ENCODE measurements at regions not wholly inside any gene's neighbourhood (a gene's known extent, or its start where the extent isn't known, plus 50 kb on each side); places are given as distances from the start of the nearest gene placed in this dataset.

DNA sequence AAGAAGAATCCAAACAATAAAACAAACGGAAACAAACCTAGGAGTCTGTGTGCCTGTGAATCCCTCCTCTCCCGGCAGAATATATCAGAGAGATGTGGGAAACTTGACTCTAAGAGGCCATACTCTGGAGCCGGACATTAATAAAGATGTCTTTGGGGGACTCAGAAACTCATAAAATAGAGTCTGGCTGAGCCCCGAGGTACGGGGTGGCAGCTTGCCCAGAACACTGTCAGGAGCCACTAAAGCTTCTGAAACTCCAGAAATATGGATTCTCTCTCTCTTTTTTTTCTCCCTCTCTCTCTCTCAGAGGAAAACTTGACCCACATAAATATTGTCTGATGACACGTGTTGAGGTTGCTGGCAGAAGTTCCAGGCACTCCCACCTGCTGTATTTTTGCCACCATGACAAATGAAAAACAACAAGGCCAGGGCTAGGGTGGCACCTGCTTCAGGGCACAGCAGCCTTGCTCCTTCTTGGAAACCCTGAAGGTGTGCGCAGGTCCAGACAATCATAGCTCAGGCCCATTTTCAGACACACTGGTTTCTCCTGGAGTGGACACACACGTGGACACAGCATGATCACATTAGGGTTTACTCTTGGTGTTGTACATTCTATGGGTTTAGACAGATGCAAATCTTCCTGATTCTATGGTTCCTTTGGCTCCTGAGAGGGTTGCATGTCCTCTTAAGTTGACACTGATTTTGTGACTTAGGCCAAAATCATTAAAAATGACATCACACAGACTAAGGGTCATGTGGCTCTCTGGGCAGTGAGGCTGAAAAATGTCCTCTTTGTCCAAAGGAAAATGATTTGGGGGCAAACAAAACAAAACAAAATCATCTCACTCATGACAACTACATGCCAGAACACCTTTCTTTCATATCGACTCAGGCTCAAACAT lies 282.6 kb upstream of the IRX3 start:
- no peak for DNase-seq (ENCODE audit: low read depth)

DNA sequence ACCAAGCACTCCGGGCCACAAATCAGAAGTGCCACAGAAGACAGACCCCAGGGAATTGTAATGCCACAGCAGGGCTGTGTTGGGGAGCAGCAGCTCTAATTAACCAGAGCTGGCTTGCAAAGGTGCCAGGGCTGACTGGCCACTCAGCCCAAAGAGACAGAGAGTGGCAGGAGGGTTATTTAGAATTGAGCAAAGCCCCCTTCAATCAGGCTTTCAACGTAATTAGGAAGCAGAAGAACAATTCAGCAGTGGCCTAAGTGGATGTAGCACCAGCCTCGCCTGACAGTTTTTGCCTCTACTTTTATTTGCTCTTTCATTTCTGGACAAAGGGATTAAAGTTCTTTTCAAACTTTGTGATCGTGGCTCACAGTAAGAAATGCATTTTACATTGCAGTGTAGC lies 278.3 kb upstream of the IRX3 start:
- no peak for DNase-seq (ENCODE audit: low read depth)

DNA sequence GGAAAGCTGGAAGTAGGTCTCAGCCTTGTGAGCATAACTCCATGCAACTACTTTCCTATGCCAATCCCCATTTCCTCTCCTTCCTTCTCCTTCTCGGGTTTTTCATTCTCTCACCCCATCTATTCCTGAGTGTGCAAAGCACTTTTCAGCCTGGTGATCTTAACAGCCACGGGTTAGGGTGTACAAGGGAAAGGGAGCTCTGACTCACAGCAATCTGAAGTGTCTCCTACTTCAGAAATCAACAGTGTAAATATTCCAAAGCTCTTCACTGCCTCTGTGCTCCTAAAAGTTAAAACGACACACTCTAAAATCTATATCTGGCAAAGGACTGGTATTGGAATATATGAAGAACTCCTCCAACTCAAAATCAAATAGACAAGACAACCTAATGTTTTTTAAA lies 268.0 kb upstream of the IRX3 start:
- no peak for DNase-seq (ENCODE audit: low read depth)

DNA sequence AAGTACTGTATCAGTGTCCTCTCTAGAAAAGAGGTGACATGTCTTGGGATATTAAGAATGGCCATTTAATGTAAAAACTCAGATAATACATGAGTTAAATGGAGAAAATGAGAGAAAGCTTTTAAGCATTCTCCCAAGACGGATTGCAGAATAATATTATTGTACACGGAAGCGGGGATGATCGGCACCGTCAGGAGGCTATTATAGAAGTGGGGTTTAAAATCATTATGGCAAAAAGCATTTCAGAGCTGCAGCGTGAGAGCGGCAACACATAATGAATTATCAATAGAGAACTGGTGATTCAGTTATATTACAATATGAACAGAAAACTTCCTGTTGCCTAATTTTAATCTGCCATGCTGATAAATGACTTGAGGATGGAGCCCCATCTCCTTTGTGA lies 261.7 kb upstream of the IRX3 start:
- no peak for DNase-seq (ENCODE audit: low read depth)

DNA sequence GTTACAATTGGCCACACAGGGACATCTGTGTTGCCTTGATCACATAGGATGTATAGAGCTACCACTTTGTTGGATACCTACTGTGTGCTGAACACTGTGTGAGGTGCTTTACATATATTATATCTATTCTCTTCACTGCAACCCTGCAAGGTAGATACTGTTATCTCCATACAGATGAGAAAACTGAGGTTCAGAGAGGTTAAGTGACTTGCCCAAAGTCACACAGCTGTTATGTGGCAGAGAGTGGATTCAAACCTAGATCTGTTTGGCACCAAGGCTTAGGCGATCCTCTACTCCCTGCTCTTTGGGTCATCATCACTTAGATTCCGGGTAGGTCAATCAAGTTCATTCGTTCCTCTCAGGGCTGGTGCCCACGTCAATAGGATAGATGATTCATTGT lies 260.5 kb upstream of the IRX3 start:
- DNase-seq (ENCODE audit: low read depth), result no peak

DNA sequence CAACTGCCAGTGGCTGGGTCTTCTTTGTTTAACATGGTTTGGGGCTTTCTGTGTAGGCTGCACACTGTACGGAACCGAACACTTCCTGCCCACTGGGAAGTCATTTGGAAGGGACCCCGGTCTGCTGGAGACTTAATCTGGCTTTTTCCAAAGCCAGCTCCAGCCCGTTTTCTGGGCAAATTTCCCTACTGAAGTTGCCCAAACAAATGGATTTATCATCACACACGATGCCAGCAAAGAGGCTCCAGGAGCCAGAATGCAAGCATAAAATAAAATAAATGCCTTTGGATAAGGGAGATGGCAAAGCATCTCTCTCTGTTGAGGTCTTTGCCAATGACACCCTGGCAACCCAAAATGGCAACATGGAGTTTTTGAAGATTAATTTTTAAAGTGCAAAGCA lies 259.9 kb upstream of the IRX3 start:
- DNase-seq (ENCODE audit: low read depth), result no peak

DNA sequence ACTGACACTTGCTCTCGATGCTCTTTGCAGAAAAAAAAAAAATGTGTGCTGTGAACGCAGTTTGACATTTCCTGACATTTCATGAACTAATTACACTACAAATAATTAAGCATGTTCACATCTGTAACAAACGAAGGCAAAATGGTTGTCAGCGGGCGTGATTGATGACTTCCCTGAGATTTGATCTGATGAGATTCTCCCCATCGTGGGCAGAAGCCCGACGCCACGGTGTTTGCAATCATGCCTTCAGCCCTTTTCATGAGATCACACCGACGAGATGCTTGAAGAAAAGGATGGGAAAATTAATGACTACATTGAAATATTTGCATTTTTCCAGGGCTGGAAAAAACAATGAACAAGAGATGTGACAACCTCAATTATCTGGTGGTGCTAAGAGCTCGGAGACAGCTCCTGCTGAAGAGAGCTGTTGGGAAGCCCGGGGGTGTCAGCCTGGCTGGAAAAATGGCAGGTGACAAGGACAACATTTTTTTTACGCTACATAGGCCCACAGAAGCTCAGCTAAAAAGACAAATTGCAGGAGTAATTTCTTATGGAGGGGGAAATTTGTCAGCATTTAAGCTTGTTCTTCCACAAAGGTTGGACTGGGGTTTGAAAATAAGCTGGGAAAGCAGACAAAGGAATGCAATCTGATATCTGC lies 259.4 kb upstream of the IRX3 start:
- no peak for DNase-seq (ENCODE audit: low read depth)

DNA sequence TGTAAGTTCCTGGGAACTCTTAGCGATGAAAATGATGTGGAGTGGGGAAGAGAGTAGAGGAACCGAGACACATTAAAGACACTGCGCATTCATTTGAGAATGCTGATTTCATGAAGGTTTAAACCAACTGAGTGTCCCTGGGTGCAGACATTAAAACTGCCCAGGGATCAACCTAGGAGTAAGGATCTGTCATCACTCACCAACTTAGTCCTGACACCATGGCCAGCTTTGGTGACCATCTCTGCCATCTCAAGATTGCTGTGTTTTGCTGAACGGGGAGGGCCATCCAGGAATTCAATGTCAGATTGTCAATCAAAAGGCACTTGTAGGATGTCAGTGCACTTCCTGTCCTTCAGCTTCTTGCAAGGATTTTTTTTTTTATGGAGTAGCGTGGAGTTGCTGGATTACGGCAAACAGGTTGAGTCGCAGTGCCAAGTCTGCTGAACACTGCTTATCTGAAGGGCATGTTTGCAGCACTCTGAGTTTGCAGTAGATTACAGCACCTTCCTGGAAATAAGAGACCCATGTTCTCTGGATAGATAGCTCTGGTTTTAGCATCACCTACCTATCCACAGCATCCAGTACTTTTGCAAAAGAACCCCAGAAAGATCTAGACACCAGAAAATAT lies 258.1 kb upstream of the IRX3 start:
- no peak for DNase-seq (ENCODE audit: low read depth)

DNA sequence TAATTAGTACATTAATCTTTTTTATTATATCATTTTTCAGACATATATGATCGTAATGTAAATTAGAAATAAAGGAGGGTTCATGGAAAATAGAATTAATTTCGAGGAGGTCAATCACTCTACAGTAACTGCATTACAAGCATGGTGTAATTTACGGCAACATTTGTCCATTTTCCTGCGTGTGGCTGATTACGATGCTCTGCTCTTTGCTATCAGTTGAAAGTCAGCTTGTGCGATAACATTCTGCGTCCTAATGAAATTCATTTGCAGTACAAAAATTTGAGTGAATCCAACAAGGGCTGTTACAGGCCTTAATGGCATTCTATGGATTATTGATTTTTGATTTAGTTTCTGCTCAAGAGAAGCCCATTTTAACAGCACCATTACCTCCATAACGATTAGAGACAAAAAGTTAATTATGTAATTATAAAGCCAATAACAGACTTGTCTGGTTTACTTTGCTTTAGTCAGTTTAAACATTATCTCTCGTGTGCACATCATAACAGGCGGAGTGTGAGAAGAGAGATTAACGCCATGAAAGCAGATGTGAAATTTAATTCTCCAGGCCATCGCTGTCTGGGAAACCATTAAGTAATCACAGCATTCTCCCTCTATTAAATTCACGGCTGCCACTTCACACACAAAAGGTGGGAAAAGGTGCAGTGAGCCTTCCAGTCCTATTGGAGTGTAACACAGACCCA lies 256.4 kb upstream of the IRX3 start:
- DNase-seq (ENCODE audit: low read depth), result no peak

DNA sequence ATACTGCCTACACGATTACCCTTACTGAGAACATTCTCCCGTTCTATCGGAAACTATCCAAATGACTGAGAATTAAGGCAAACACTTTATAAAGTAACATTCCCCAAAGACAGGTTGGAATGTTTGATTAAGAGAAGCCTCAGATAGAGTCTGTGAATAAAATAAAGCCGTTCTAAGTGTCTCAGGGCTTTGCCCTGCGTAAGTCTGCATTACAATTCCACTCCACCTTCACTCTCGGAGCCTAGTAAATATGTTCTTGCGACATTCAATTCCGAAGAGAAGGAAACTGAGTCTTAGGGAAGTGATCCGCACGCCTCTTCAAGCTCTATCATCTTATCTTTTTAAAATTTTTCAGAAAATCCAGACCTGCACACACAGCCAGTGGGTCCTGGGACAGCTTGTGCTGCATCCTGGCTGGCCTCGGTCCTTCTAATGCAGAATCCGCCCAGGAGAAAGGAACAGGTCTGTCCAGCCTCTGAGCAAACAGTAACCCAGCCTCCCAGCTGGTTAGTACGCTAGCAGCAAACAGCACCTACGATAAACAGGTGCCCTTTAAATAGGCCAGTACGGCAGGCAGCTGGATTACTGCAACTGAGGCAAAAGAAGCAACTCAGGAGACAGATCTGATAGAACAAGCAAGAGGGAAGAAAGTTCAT lies 254.1 kb upstream of the IRX3 start:
- no peak for DNase-seq (ENCODE audit: low read depth)

DNA sequence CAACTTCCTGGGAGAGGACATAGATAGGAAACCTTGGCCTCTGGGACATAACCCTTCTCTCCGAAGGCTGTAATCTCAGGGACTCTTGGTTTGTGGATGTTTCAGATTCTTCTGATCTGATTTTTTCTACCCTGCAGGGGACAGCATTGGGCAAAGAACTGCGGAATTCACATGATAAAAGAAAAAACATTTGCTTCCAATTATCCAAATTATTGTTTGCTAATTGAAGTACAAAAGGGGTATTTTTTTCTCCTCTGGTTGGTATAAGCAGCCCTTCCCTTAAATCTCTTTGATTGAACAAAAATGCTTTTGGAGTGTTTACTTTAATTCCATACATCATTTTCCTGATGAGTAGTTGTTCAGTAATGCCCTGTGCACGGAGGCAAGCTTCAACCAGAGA lies 251.7 kb upstream of the IRX3 start:
- no peak for DNase-seq (ENCODE audit: low read depth)

DNA sequence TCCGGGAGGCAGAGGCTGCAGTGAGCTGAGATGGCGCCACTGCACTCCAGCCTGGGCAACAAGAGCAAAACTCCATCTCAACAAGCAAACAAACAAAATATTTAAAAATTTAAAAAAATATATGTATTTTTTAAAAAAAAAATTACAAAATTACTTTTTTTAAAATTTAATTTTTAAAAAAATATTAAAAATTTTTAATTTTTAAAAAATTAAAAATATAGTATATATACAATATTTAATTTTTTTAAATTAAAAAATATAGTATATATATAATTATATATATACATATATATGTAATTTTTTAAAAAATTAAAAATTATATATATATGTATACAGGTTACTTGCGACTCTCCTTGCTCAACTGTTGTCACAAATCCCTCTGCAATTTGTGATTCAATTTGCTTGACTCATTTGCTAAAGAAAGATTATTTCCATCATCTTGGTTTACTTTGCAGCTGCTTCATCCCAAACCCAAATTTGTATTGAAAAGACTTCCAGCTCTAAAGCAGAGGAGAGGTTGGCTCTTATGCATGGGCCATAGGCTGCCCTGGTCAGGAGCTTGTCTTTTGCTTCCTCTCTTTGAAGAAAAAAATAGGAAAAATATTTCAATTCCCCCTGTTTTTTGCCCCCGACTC lies 247.4 kb upstream of the IRX3 start:
- DNase-seq (ENCODE audit: low read depth), result no peak

DNA sequence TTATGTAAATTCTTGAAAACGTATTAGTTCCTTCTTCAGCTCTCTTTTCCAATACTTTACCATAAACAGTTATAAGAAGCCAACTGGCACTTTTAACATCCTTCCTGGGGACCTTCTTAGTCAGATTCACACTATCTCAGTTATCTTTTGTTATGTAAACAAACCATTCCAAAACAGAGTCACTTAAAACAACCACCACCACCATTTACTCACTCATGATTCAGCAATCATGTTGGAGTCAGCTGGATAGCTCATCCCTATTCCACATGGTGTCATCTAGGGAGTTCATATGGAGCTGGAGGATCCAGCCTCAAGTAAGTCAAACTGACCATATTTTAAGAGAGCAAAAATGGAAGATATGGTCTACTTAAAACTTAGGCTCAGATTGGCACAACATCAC lies 240.3 kb upstream of the IRX3 start:
- DNase-seq (ENCODE audit: low read depth), result no peak

DNA sequence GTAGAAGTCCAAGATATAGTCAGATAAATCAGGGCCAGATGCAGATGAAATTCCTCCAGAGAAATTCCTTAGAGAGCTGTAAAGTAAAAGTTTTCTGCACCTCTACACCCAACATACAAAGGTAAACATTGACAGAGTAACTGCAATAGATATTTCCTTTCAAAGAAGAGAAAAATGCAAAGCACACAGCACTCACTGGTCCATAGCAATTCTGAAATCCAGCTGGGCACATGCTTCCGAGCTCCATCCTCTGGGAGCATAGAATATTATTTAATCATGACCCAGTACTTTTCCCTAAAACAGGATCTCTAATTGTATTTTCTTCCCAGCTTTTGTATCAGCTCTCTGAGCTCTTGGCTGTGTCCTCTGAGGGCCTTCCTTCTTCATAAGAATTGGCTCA lies 239.5 kb upstream of the IRX3 start:
- DNase-seq (ENCODE audit: low read depth), result no peak

DNA sequence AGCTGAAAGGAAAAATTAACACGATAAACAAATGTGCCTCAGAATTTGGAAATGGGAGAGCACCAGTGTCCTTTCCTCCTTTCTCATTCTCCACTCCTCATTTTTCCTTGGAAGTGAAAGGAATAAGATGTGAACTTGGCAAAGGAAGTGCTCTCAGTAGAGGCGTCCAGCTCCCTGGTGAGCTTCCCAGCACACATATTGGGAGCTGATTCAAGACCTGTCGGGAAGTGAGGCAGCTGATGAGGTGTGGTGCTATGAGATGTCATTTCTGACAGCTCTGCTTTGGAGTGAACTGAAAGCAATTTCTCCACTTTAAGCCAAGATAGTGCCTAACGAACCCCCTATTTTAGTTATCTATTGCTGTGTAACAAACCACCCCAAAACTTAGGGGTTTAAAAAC lies 238.5 kb upstream of the IRX3 start:
- DNase-seq (ENCODE audit: low read depth), result no peak

DNA sequence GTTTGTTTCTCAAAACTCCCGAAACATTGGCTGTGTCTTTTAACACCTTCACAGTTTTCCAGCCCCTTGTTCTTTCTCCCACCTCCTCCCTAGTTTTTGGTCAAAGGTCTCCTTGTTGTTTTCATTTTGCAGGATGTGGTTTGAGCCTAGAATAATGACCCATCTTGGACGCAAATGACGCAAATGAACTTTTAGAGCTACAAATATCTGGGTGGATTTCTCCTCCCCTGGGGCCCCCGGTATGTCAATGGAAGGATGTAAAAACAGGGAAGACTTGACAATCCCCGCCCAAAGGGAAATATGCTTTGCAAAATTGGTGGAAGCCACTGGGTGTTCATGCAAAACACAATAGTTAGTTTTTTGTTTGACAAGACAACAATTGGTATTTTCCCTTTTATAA lies 236.0 kb upstream of the IRX3 start:
- no peak for DNase-seq (ENCODE audit: low read depth)

DNA sequence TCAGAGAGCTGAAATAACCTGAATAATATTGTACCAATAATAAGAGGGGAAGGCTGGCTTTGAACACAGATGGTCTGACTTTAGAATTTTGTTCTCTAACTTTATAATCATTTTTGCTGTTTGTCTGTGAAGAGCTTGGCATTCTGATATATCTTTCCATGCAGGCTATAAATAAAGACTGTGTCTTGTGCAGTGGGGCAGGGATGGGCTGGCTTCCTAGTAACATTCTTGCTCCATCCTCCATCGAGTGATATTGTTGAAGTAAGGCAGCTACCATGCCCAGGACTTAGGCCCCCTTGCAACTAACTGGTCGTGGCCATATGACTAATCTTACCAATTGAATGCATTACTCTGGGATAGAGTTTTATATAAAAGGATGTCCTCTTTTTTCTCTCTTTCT lies 234.7 kb upstream of the IRX3 start:
- no peak for DNase-seq (ENCODE audit: low read depth)

DNA sequence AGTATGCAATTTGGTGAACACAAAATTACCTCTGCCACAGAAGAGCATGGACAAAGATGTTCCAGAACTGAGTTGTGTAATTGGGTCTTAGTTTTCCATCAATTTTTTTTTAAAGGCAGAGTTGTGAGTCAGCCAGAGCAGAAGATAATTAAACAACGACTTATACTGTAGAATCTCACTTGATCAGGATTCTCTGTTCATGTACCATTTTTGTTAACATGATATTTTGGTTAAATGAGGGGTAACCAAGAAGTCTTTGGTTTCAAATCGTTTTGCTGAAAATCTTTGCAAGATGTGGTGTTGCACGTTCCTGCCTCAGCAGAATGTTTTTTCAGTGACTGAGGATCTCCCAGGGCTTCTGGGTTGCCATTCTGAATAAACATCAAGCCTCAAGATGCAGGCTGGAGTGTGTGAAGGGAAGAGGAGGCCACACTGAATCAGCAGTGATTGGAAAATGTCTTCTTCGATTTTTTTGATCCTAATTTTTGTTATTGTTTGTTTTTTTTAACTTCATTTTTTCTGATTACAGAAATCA lies 232.6 kb upstream of the IRX3 start:
- DNase-seq (ENCODE audit: low read depth), result no peak

DNA sequence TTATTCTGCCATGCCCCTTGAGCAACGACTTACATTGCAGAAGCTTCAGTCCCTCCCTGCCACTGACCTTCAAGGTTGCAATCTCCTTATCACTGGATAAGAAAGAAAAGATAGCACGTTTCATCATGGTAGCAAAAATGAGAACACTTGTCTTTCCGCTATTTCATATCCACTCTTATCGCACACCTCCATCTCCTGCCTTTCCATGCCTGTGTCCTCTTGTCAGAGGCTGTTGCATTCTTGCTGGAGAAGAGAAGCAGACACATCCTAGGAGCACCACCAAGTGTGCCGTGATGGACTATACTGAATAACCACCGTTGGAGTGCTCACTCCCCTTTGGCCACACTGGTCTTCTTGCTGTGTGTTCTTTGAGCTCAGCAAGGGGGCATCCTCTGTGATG lies 230.6 kb upstream of the IRX3 start:
- DNase-seq (ENCODE audit: low read depth), result no peak

DNA sequence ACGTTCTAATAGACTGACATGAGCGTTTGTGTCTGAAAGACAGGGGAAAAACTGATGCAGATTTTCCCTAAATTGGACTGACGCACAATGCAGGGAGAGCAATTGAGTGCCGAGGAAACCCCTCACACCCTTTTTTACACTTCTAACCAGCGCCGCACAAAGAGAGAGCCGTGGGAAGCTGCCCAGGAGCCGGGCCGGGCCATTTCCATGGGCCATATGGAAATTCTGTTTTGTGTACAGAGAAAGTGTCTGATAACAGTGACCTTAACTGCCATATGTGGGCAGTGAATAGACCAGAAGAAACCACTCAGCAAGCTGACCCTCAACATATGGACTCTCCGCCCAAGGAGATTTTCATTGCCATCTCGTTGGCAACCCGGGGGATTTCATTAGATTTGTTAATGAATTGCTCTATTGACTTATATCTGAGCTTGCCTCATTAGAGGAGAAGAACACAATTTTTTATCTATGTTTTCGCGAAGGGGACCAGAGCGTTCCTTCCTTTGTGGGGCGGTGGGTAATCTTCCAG lies 225.9 kb upstream of the IRX3 start:
- no peak for DNase-seq (ENCODE audit: low read depth)

DNA sequence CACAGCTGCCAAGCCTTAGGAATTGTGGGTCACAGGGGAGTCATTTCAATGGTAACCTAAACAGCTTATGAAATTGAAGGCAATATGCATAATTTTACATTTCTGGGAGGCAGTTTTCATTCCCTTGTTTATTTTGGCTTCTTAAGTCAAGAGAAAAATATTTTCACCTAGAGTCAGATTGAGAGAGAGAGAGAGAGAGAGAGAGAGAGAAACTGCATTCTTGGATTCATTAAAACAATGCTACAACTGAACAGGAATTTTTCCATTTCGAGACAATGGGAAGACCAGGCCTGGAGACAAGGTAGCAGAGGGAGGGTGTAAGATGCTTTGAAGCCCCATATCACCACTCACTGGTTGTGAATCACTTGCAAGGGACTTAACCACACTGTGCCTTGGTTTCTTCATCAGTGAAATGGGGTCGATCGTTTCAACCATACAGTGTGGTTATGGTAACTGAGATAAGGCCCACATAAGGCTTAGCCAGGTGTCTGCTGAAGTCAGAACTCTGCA lies 224.7 kb upstream of the IRX3 start:
- no peak for DNase-seq (ENCODE audit: low read depth)
